Fibroblast of peridontal ligament (primary cell): ENCODE measurements at regions not wholly inside any gene's neighbourhood (a gene's known extent, or its start where the extent isn't known, plus 50 kb on each side); places are given as distances from the start of the nearest gene placed in this dataset.

Source experiments
- DNase-seq: peaks from one replicate; pipeline ENCODE4 v3.0.0-alpha.2; 2010; ENCODE audit errors: extremely low read depth

DNA sequence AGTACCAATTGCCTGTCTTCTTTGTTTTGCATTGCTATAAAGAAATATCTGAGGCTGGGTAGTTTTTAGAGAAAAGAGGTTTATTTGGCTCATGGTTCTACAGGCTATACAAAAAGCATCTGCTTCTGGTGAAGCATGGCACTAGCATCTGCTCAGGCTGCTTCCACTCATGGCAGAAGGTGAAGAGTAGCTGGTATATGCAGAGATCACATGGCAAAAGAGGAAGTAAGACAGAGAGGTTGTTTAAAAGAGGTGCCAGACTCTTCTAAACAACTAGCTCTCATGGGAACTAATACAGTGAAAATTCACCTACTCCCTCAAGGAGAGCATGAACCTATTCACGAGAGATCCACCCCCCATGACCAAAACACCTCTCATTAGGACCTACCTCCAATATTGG lies 56.7 kb upstream of the GUCA2B start:
- DNase-seq: no peak

DNA sequence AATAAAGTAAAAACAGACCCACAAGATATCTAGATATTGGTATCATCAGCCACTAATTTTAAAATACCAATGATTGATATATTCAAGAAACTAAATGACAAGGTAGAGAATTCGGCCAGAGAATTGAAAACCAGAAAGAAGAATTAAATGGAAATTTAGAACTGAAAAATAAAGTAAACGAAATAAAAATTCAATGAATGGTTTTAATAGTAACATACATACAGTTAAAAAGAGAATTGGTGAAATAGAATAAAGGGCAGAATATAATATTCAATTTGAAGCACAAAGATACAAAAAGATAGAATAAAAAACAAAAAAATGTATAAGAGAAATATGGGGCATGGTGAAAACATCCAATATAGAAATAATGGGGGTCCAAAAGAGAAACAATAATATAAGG lies 64.0 kb upstream of the GUCA2B start:
- no peak for DNase-seq

DNA sequence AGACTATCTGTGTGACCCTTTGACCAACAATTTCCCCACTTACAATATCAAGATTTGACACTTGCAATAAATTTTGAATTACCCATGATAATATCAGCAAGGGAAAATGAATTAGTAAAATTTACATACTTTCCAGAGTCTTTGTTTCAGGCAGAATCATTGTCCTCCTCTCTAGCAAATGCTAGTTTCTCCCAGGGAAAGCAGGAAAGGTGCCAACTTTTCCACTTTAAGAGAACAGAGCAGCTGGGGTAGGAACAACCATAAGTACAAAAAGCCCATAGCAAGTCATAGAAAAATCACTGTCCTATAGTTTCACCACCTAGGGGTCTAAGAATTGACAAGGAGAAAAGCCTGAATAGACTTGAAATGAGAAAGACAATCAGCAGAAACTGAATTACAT lies 67.1 kb upstream of the GUCA2B start:
- no peak for DNase-seq

GRCh38 chr1:42085596-42085995 lies 67.6 kb upstream of the GUCA2B start:
- DNase-seq: peak; percentile 22

DNA sequence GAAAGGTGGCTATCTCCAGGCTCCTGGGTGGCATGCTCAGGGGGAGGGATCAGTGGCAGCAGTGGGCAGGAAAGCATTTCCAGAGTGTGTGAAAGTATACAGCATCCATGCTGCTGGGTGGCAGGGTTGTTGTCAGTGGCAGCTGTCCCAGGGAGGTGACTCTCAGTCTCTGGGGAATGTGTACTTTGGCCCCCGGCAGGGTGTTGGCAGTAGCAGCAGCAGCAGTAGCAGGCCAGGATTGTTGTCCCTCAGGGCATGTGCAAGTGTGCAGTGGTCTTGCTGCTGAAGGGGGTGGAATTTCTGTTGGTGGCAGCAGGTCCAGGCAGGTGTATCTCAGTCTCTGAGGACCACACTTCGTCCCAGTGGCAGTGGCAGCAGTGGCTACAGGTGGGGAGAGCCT lies 71.7 kb upstream of the GUCA2B start:
- DNase-seq: no peak

DNA sequence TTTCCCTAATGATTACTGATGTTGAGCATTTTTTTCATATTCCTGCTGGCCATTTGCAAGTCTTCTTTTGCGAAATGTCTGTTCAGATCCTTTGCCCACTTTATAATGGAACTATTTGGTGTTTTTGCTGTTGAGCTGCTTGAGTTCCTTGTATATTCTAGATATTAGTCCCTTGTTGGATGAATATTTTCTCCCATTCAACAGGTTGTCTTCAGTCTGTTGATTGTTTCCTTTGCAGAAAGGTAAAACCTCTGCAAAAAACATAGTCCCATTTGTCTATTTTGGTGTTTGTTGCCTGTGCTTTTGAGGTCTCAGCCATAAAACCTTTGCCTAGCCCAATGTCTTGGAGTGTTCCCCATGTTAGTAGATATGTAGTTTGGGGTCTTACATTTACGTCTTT lies 78.0 kb upstream of the GUCA2B start:
- no peak for DNase-seq

- no peak for DNase-seq
Observed at GRCh38 chr1:42070996-42071395, 82.2 kb upstream of the GUCA2B start.

GRCh38 chr1:42057800-42058199 lies 95.4 kb upstream of the GUCA2B start:
- DNase-seq: no peak

GRCh38 chr1:42056460-42056859 lies 96.8 kb upstream of the GUCA2B start:
- no peak for DNase-seq

DNA sequence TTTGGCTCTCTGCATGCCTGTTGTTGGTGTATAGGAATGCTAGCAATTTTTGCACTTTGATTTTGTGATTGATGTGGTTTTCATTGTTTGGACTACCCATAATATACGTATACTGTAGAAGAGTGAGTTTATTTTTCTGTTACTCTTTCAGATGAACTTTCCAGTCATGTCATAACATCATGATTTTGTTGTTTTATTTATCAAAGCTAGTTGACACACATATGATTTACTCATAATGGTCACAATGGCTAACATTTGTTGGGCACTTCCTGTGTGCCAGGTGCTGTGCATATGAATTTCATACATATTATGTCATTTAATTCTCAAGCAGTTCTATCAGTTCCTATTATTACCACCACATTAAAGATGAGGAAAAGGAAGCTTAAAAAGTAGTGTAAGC lies 98.1 kb upstream of the GUCA2B start:
- no peak for DNase-seq

DNA sequence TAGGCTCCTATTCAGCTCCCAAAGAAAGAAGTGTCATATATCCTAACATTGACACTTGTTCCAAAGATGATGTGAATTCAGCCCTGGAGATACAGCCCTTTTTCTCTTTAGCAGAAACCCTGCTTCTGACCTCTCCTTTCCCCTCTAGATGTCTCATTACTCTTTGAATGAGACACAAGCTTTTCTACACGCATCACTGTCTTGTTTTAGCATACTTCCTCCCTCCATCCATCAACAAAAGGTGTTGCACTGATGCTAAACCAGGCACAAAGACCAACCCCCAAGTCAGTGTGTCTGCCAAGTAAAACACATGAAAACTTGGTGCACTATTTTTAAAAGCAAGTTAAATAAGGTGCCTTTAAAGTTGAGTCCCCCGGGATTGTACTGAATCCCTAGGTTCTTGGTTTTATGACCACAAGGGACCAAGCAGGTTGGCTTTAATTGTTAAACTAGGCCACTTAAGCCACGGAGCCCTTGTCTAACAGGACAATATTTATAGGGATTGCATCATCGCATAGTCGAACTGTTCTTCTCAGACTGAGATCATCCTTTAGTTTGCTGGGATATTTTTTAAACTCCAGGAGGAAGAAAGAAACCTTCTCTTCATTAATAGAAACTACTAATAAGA lies 101.0 kb upstream of the GUCA2B start:
- no peak for DNase-seq

- DNase-seq: no peak
Observed at GRCh38 chr1:42047508-42047880, 105.7 kb upstream of the GUCA2B start.

DNA sequence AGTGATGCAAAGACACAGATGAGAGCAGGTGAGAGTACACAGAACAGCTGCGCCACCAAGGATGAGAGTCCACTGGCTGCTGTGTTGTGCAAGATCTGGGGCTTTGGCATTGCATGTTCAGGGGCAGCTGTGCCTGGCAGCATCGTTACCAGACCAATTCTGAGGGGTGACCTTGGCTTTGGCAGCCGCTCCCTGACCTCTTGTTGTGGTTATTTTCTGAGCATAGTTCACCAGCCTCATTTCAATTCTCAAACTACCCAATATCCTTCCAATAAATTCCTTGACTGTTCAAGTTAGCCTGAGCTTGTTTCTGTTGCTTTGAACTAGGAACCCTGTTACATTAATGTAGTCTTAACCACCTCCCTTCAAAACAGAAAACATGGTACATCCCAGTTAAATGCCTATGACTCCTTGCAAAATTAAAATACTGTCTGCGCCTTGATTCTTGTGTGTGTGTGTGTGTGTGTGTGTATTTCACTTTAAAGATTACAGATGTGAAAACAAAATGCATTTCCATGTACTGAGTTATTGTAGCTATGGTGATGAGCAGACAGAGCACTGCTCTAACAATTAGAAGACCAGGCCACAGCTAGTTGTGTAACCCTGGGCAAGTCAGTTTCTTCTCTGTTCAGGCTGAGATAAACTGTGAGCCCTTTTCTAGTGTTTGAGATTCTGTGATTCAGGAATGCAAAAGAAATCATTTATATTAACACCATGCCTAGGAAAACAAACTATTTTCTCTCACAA lies 106.3 kb upstream of the GUCA2B start:
- no peak for DNase-seq

GRCh38 chr1:42044346-42044745 lies 108.9 kb upstream of the GUCA2B start:
- DNase-seq: no peak

DNA sequence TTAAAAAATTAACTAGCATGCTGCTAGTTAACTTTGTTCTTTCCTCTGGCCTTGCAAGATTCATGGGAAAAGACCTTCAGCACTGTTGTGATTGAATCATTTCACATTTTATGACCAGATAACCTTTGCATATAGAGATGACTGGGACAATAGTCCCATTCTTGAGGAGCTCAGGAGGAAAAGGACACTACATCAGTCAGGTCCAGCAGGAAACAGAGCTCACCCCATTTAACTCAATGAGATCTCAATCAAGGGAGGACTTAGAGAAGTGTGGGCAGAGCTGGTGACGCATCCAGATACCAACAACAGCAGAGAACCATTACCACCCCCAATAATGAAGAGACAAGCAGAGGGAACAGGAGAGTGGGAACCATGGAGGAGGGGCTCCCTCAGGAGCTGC lies 109.4 kb upstream of the GUCA2B start:
- no peak for DNase-seq

GRCh38 chr1:42043182-42043581 lies 110.0 kb upstream of the GUCA2B start:
- no peak for DNase-seq

DNA sequence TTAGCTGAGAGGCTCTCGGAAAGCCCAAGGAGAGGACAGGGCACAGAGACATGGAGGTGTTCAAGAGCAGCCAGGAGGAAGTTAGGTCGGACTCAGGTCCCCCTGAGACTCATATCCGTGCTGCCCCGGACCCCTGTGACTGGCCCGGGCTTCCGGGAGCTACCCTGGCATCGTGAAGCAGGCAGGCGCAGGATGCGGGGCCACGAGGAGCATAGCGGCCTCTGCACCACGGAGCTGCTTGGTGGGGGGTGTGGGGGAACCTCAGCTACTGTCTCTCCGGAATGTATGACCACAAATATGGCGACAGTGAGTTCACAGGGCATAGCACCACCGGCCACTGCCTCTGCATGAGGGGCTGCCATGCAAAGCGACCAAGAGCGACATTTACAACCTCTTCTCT lies 112.2 kb upstream of the GUCA2B start:
- no peak for DNase-seq

DNA sequence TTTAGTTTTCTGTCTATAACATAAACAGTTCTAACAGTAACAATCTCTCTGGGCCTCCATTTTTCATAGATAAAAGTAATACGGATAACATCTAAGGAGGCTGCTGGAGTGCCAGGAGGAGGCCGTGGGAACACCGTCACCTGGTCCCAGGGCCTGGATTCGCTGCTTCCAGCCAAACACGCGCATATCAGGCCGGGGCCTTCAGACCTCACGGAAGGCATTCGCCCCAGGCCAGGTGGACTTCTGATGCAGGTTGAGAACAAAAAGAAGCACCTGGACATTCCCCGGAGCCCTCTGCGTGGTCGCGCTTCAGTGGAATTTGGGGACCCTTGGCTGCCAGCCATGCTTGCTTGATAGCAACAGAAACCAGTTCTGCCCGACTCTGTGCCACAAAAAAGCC lies 113.1 kb upstream of the GUCA2B start:
- DNase-seq: no peak

DNA sequence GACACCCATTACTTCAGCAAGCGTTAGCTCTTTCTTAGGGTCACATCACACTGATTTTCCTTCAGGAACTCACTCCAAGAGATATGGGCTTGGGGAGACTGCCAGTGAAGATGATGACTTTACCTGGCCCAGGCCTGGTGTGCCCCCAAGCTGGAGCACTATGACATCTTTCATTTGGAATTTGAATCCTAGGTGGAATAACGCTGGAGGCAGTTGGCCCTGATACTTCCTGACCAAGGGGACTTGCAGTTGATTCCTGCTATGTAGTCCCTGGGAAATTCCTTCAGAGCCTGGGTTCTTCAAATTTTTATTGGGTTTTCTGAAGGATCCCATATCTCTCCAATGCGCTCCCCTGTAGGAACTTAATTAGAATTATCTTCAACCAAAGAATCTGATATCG lies 114.9 kb upstream of the GUCA2B start:
- DNase-seq: no peak

DNA sequence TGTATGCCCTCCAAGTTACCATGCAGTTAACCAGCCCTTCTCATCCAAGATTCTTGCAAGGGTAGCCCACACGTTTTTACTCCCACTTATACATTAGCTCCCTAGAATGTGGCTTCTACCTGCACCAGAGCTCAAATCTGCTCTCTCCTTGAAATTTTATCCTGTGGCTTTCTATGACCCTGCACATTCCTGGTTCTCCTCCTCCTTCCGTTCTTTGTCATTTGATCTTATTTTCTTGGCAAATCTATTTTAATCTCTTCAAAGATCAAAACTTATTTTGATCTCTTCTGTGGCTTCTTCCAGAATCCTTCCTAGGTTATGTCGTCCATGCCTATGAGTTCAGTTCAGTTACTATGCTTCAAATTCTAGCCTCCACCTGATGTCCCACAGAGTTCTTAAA lies 115.6 kb upstream of the GUCA2B start:
- DNase-seq: no peak

GRCh38 chr1:42037161-42037560 lies 116.0 kb upstream of the GUCA2B start:
- no peak for DNase-seq

- peak; percentile 76 for DNase-seq
Observed at GRCh38 chr1:42035830-42036604, 117.2 kb upstream of the GUCA2B start.

- DNase-seq: peak; percentile 10
Observed at GRCh38 chr1:42035205-42035829, 116.6 kb upstream of the HIVEP3 start.
